22Rv1 (cell line): ENCODE measurements at regions not wholly inside any gene's neighbourhood (a gene's known extent, or its start where the extent isn't known, plus 50 kb on each side); places are given as distances from the start of the nearest gene placed in this dataset.

Experiments used
- ZFX ChIP-seq: fragments of 450-650 bp; IDR thresholded peaks from 2 replicates; pipeline ENCODE4 v1.6.1; 2017; ENCODE audit warnings: antibody characterized with exemption, borderline replicate concordance
- TF ChIP-seq, protein P1 (sequence below): fragments of 450-650 bp; IDR thresholded peaks from 2 replicates; pipeline ENCODE4 v1.5.1; 2017; ENCODE audit warnings: mild to moderate bottlenecking

DNA sequence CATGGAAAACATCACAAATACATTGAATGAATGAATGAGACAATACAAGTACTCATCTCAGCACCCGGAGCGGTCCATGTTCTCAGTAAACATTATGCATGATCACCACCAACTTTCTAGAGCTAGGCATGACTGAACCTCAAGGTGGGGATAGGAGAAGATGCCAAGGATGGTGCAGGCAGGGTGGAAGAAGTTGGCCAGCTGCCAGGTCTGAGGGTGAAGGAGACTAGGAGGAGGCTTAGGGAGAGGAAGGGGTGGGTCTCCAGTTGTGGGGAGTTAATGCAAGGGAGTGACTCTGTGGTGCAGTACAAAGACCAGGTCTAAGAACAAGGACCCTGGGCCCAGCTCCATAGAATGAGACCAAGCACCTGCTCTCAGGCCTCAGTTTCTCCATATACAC lies 91.7 kb downstream of the MATN1 start:
- TF ChIP-seq, protein P1, sequence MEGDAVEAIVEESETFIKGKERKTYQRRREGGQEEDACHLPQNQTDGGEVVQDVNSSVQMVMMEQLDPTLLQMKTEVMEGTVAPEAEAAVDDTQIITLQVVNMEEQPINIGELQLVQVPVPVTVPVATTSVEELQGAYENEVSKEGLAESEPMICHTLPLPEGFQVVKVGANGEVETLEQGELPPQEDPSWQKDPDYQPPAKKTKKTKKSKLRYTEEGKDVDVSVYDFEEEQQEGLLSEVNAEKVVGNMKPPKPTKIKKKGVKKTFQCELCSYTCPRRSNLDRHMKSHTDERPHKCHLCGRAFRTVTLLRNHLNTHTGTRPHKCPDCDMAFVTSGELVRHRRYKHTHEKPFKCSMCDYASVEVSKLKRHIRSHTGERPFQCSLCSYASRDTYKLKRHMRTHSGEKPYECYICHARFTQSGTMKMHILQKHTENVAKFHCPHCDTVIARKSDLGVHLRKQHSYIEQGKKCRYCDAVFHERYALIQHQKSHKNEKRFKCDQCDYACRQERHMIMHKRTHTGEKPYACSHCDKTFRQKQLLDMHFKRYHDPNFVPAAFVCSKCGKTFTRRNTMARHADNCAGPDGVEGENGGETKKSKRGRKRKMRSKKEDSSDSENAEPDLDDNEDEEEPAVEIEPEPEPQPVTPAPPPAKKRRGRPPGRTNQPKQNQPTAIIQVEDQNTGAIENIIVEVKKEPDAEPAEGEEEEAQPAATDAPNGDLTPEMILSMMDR = no peak
- no peak for TF ChIP-seq ZFX
